ENCODE measurements at regions not wholly inside any gene's neighbourhood (a gene's known extent, or its start where the extent isn't known, plus 50 kb on each side); places are given as distances from the start of the nearest gene placed in this dataset.

- no peak overlapping the region for H3K4me3 ChIP-seq
- DNase-seq, result no peak
- H3K27me3 ChIP-seq (ENCODE audit: control insufficient read depth in 3 of 3, insufficient read depth in 3 of 3, low read length in 2 of 3), result no peaks in the 10 kb centered on the region
- no peak for TF ChIP-seq CTCF (IDR thresholded peaks at IDR 0.05; ENCODE audit: control extremely low read depth, extremely low read depth)
- H3K9me3 ChIP-seq (ENCODE audit: control insufficient read depth in 4 of 4, insufficient read depth in 3 of 4, low read length in 3 of 4), result no peaks in the 10 kb centered on the region
- no peak overlapping the region for H3K27ac ChIP-seq (ENCODE audit: low read depth in 1 of 2, low read length in 1 of 2)
- no peak overlapping the region for H3K9ac ChIP-seq (ENCODE audit: insufficient read depth in 1 of 2, low read length in 2 of 2)
- no peaks in the 10 kb centered on the region for H3K4me1 ChIP-seq (ENCODE audit: control insufficient read depth in 5 of 5, insufficient read depth in 5 of 5, low read length in 5 of 5)
- 47 to 59% methylated on average over 2 of the region's 2 CpGs for WGBS, 2 donors
- ATAC-seq (ENCODE audit: insufficient read depth, low FRiP score), result no peak
- H3K36me3 ChIP-seq (ENCODE audit: control insufficient read depth in 4 of 4, insufficient read depth in 4 of 4, low read length in 4 of 4), result no peaks in the 10 kb centered on the region
These were observed 207.3 kb upstream of the PABPC4L start for GRCh38 chr4:134408897-134409296.

GRCh38 chr4:134401798-134402197 lies 200.2 kb upstream of the PABPC4L start:
- Histone ChIP-seq H3K36me3 (ENCODE audit: control insufficient read depth in 4 of 4, insufficient read depth in 4 of 4, low read length in 4 of 4) (no peaks in the 10 kb centered on the region), H3K4me3 (no peak overlapping the region), H3K27ac (ENCODE audit: low read depth in 1 of 2, low read length in 1 of 2) (no peak overlapping the region), H3K27me3 (ENCODE audit: control insufficient read depth in 3 of 3, insufficient read depth in 3 of 3, low read length in 2 of 3) (no peaks in the 10 kb centered on the region), H3K4me1 (ENCODE audit: control insufficient read depth in 5 of 5, insufficient read depth in 5 of 5, low read length in 5 of 5) (no peaks in the 10 kb centered on the region), H3K9me3 (ENCODE audit: control insufficient read depth in 4 of 4, insufficient read depth in 3 of 4, low read length in 3 of 4) (peaks cover 0 to 6% (median 1%) of the 10 kb centered on the region in 4 donors), H3K9ac (ENCODE audit: insufficient read depth in 1 of 2, low read length in 2 of 2) (no peak overlapping the region)
- 71 to 93% methylated on average over 2 of the region's 2 CpGs for WGBS, 2 donors
- no peak for TF ChIP-seq CTCF (IDR thresholded peaks at IDR 0.05; ENCODE audit: control extremely low read depth, extremely low read depth)
- DNase-seq, result no peak
- ATAC-seq (ENCODE audit: insufficient read depth, low FRiP score), result no peak

GRCh38 chr4:134393592-134393991 lies 192.0 kb upstream of the PABPC4L start:
- no peak for DNase-seq
- Histone ChIP-seq H3K9me3 (ENCODE audit: control insufficient read depth in 4 of 4, insufficient read depth in 3 of 4, low read length in 3 of 4) (peaks cover 0 to 9% (median 1%) of the 10 kb centered on the region in 4 donors), H3K4me1 (ENCODE audit: control insufficient read depth in 5 of 5, insufficient read depth in 5 of 5, low read length in 5 of 5) (no peaks in the 10 kb centered on the region), H3K27me3 (ENCODE audit: control insufficient read depth in 3 of 3, insufficient read depth in 3 of 3, low read length in 2 of 3) (no peaks in the 10 kb centered on the region), H3K4me3 (no peak overlapping the region), H3K9ac (ENCODE audit: insufficient read depth in 1 of 2, low read length in 2 of 2) (no peak overlapping the region), H3K27ac (ENCODE audit: low read depth in 1 of 2, low read length in 1 of 2) (no peak overlapping the region), H3K36me3 (ENCODE audit: control insufficient read depth in 4 of 4, insufficient read depth in 4 of 4, low read length in 4 of 4) (no peaks in the 10 kb centered on the region)
- WGBS, 2 donors, result 87 to 96% methylated on average over 2 of the region's 2 CpGs
- no peak for ATAC-seq (ENCODE audit: insufficient read depth, low FRiP score)
- TF ChIP-seq CTCF (IDR thresholded peaks at IDR 0.05; ENCODE audit: control extremely low read depth, extremely low read depth), result no peak

GRCh38 chr4:134390319-134390718 lies 188.7 kb upstream of the PABPC4L start:
- DNase-seq, result no peak
- TF ChIP-seq CTCF (IDR thresholded peaks at IDR 0.05; ENCODE audit: control extremely low read depth, extremely low read depth), result no peak
- Histone ChIP-seq H3K4me3 (no peak overlapping the region), H3K4me1 (ENCODE audit: control insufficient read depth in 5 of 5, insufficient read depth in 5 of 5, low read length in 5 of 5) (no peaks in the 10 kb centered on the region), H3K27me3 (ENCODE audit: control insufficient read depth in 3 of 3, insufficient read depth in 3 of 3, low read length in 2 of 3) (no peaks in the 10 kb centered on the region), H3K27ac (ENCODE audit: low read depth in 1 of 2, low read length in 1 of 2) (no peak overlapping the region), H3K36me3 (ENCODE audit: control insufficient read depth in 4 of 4, insufficient read depth in 4 of 4, low read length in 4 of 4) (no peaks in the 10 kb centered on the region), H3K9me3 (ENCODE audit: control insufficient read depth in 4 of 4, insufficient read depth in 3 of 4, low read length in 3 of 4) (peaks cover 0 to 5% (median 3%) of the 10 kb centered on the region in 4 donors), H3K9ac (ENCODE audit: insufficient read depth in 1 of 2, low read length in 2 of 2) (no peak overlapping the region)
- 77 to 85% methylated on average over 2 of the region's 2 CpGs for WGBS, 2 donors
- no peak for ATAC-seq (ENCODE audit: insufficient read depth, low FRiP score)
